ENCODE measurements at regions not wholly inside any gene's neighbourhood (a gene's known extent, or its start where the extent isn't known, plus 50 kb on each side); places are given as distances from the start of the nearest gene placed in this dataset.
A peak's percentile ranks its signal among the peaks of the same experiment; 100 is the strongest.

- no peak for TF ChIP-seq CTCF (IDR thresholded peaks at IDR 0.05; ENCODE audit: low read depth, low read length)
- no peak overlapping the region for H3K4me3 ChIP-seq (ENCODE audit: low read depth, low read length)
- DNase-seq (ENCODE audit: low read depth, low spot score), result peak; percentile 9
- in situ Hi-C loops (cut with HindIII; ENCODE audit: low sequenced_read_pairs), result no loop called here
Measured at GRCh38 chr6:79385333-79385732, 150.9 kb upstream of the HMGN3 start.

GRCh38 chr6:79384845-79385244 is 150.4 kb upstream of the HMGN3 start:
- DNase-seq (ENCODE audit: low read depth, low spot score), result peak; percentile 55
- no peak overlapping the region for H3K4me3 ChIP-seq (ENCODE audit: low read depth, low read length)
- no peak for TF ChIP-seq CTCF (IDR thresholded peaks at IDR 0.05; ENCODE audit: low read depth, low read length)
- in situ Hi-C loops (cut with HindIII; ENCODE audit: low sequenced_read_pairs), result no loop called here

- TF ChIP-seq CTCF (IDR thresholded peaks at IDR 0.05; ENCODE audit: low read depth, low read length), result no peak
- no peak overlapping the region for H3K4me3 ChIP-seq (ENCODE audit: low read depth, low read length)
- in situ Hi-C loops (cut with HindIII; ENCODE audit: low sequenced_read_pairs), result no loop called here
- DNase-seq (ENCODE audit: low read depth, low spot score), result no peak
Measured at GRCh38 chr6:79378957-79379356, 144.5 kb upstream of the HMGN3 start.

- no peak overlapping the region for H3K4me3 ChIP-seq (ENCODE audit: low read depth, low read length)
- DNase-seq (ENCODE audit: low read depth, low spot score), result peak; percentile 41
- in situ Hi-C loops (cut with HindIII; ENCODE audit: low sequenced_read_pairs), result no loop called here
- TF ChIP-seq CTCF (IDR thresholded peaks at IDR 0.05; ENCODE audit: low read depth, low read length), result no peak
Measured at GRCh38 chr6:79377888-79378348, 143.4 kb upstream of the HMGN3 start.

- in situ Hi-C loops (cut with HindIII; ENCODE audit: low sequenced_read_pairs), result no loop called here
Measured at GRCh38 chr6:79377047-79377446, 142.6 kb upstream of the HMGN3 start.

GRCh38 chr6:79375635-79376337 is 141.3 kb upstream of the HMGN3 start:
- no peak for DNase-seq (ENCODE audit: low read depth, low spot score)
- TF ChIP-seq CTCF (IDR thresholded peaks at IDR 0.05; ENCODE audit: low read depth, low read length), result no peak
- in situ Hi-C loops (cut with HindIII; ENCODE audit: low sequenced_read_pairs), result no loop called here
- no peak overlapping the region for H3K4me3 ChIP-seq (ENCODE audit: low read depth, low read length)

More at GRCh38 chr6:79377047-79377446, 142.6 kb upstream of the HMGN3 start:
- no peak overlapping the region for H3K4me3 ChIP-seq (ENCODE audit: low read depth, low read length)
- peak; percentile 22 for DNase-seq (ENCODE audit: low read depth, low spot score)
- no peak for TF ChIP-seq CTCF (IDR thresholded peaks at IDR 0.05; ENCODE audit: low read depth, low read length)

Data from astrocyte of the spinal cord (primary cell).